Upper lobe of left lung (tissue), 6 donors: ENCODE measurements at regions not wholly inside any gene's neighbourhood (a gene's known extent, or its start where the extent isn't known, plus 50 kb on each side); places are given as distances from the start of the nearest gene placed in this dataset.

Source experiments
- ATAC-seq, 2 donors: fragments of 200-7000 bp; cut with Tn5 transposase; one replicate each; pipeline ENCODE4 v1.9.1; 2022; ENCODE audit warnings: mild to moderate bottlenecking in 2 of 2, moderate library complexity in 2 of 2; ENCODE audit not compliant: low FRiP score in 2 of 2
- DNase-seq, 2 donors: peaks; one replicate each; pipeline ENCODE4 v3.0.0-alpha.2; 2019 to 2020
- H3K27ac ChIP-seq, 4 donors: fragments of 200-600 bp; sonication (generic); one replicate each; pipeline ENCODE4 v1.5.1; 2016 to 2019
- H3K27me3 ChIP-seq, 4 donors: fragments of 200-600 bp; sonication (generic); one replicate each; pipeline ENCODE4 v1.5.1; 2017 to 2019
- H3K36me3 ChIP-seq, 4 donors: fragments of 200-600 bp; sonication (generic); one replicate each; pipeline ENCODE4 v1.5.1; 2016 to 2019
- H3K4me1 ChIP-seq, 4 donors: fragments of 200-600 bp; sonication (generic); one replicate each; pipeline ENCODE4 v1.5.1; 2018 to 2019
- H3K4me3 ChIP-seq, 4 donors: fragments of 200-600 bp; sonication (generic); one replicate each; pipeline ENCODE4 v1.5.1; 2017 to 2019; ENCODE audit warnings: mild to moderate bottlenecking in 2 of 4, moderate library complexity in 1 of 4
- H3K9me3 ChIP-seq, 4 donors: fragments of 200-600 bp; sonication (generic); one replicate each; pipeline ENCODE4 v1.5.1; 2018 to 2019
- EP300 ChIP-seq, 4 donors: sonication (generic); formaldehyde crosslinking; IDR thresholded peaks; one replicate each; pipeline ENCODE4 v1.5.1; 2017; ENCODE audit warnings: antibody characterized with exemption in 4 of 4, control low read depth in 2 of 4
- POLR2A ChIP-seq, 4 donors: fragments of 450-650 bp; IDR thresholded peaks; one replicate each; pipeline ENCODE4 v1.5.1; 2016 to 2017; ENCODE audit warnings: antibody characterized with exemption in 4 of 4, mild to moderate bottlenecking in 2 of 4
- POLR2AphosphoS5 ChIP-seq, 2 donors: sonication (generic); formaldehyde crosslinking; IDR thresholded peaks; one replicate each; pipeline ENCODE4 v1.5.1; 2017; ENCODE audit warnings: antibody characterized with exemption in 2 of 2
- WGBS, 2 donors: methylation state at CpG; one replicate each; pipeline ENCODE4 v1.1.5; 2017 to 2018; 5-methylcytosine and 5-hydroxymethylcytosine counted together
- TF ChIP-seq, protein P1 (sequence below), 6 experiments: fragments of 450-650 bp in 4 of 6; fragments of 200-600 bp in 2 of 6; sonication (generic) in 2 of 6; IDR thresholded peaks; one replicate each; pipeline ENCODE4 v1.5.1; 2016 to 2019; ENCODE audit warnings: antibody characterized with exemption in 6 of 6
- donor health status: DM: no; HTN: no; CAD: no; lungs with moderate emphysema.
- donor health status: DM: no; HTN: yes; CAD: no; lungs with severe emphysema.

GRCh38 chr20:61135968-61136367 is 116.1 kb upstream of the CDH4 start:
- DNase-seq (no peak), ATAC-seq (no peak)
- H3K4me1 ChIP-seq = no peaks in the 10 kb centered on the region
- no peaks in the 10 kb centered on the region for H3K27me3 ChIP-seq
- H3K9me3 ChIP-seq = no peaks in the 10 kb centered on the region
- TF ChIP-seq POLR2A (IDR thresholded peaks at IDR 0.05) = no peak
- no peak for TF ChIP-seq EP300 (IDR thresholded peaks at IDR 0.05)
- TF ChIP-seq, protein P1, sequence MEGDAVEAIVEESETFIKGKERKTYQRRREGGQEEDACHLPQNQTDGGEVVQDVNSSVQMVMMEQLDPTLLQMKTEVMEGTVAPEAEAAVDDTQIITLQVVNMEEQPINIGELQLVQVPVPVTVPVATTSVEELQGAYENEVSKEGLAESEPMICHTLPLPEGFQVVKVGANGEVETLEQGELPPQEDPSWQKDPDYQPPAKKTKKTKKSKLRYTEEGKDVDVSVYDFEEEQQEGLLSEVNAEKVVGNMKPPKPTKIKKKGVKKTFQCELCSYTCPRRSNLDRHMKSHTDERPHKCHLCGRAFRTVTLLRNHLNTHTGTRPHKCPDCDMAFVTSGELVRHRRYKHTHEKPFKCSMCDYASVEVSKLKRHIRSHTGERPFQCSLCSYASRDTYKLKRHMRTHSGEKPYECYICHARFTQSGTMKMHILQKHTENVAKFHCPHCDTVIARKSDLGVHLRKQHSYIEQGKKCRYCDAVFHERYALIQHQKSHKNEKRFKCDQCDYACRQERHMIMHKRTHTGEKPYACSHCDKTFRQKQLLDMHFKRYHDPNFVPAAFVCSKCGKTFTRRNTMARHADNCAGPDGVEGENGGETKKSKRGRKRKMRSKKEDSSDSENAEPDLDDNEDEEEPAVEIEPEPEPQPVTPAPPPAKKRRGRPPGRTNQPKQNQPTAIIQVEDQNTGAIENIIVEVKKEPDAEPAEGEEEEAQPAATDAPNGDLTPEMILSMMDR (IDR thresholded peaks at IDR 0.05) = no peak
- TF ChIP-seq POLR2AphosphoS5 (IDR thresholded peaks at IDR 0.05) = no peak
- no peaks in the 10 kb centered on the region for H3K36me3 ChIP-seq
- H3K4me3 ChIP-seq = no peak overlapping the region
- 23% methylated on average over 15 of the region's 15 CpGs; no CpG with 5 or more reads in 1 of the 2 donors for WGBS, 2 donors
- no peak overlapping the region for H3K27ac ChIP-seq

- DNase-seq (no peak), ATAC-seq (no peak)
- Histone ChIP-seq H3K27ac (no peak overlapping the region), H3K27me3 (no peaks in the 10 kb centered on the region), H3K36me3 (no peaks in the 10 kb centered on the region), H3K9me3 (no peaks in the 10 kb centered on the region), H3K4me3 (no peak overlapping the region), H3K4me1 (no peaks in the 10 kb centered on the region)
- TF ChIP-seq POLR2A (IDR thresholded peaks at IDR 0.05) (no peak), EP300 (IDR thresholded peaks at IDR 0.05) (no peak), POLR2AphosphoS5 (IDR thresholded peaks at IDR 0.05) (no peak)
- TF ChIP-seq, protein P1 (IDR thresholded peaks at IDR 0.05) = no peak
- 68 to 82% methylated on average over 5 of the region's 5 CpGs for WGBS, 2 donors
Observed at GRCh38 chr20:61138566-61138965, 113.5 kb upstream of the CDH4 start.

- no peak overlapping the region for H3K27ac ChIP-seq
- TF ChIP-seq, protein P1 (IDR thresholded peaks at IDR 0.05) = no peak
- TF ChIP-seq POLR2AphosphoS5 (IDR thresholded peaks at IDR 0.05) (no peak), EP300 (IDR thresholded peaks at IDR 0.05) (no peak), POLR2A (IDR thresholded peaks at IDR 0.05) (no peak)
- no peak overlapping the region for H3K4me3 ChIP-seq
- DNase-seq = no peak
- H3K27me3 ChIP-seq = no peaks in the 10 kb centered on the region
- no peaks in the 10 kb centered on the region for H3K9me3 ChIP-seq
- WGBS, 2 donors = 64 to 69% methylated on average over 4 of the region's 4 CpGs
- no peaks in the 10 kb centered on the region for H3K4me1 ChIP-seq
- no peaks in the 10 kb centered on the region for H3K36me3 ChIP-seq
- ATAC-seq = no peak
Observed at GRCh38 chr20:61139031-61139430, 113.0 kb upstream of the CDH4 start.

- Histone ChIP-seq H3K4me1 (no peaks in the 10 kb centered on the region), H3K27me3 (no peaks in the 10 kb centered on the region), H3K9me3 (no peaks in the 10 kb centered on the region), H3K36me3 (no peaks in the 10 kb centered on the region), H3K4me3 (no peak overlapping the region), H3K27ac (no peak overlapping the region)
- DNase-seq (no peak), ATAC-seq (no peak)
- WGBS, 2 donors = 88 to 92% methylated on average over 4 of the region's 4 CpGs
- TF ChIP-seq POLR2AphosphoS5 (IDR thresholded peaks at IDR 0.05) (no peak), EP300 (IDR thresholded peaks at IDR 0.05) (no peak), POLR2A (IDR thresholded peaks at IDR 0.05) (no peak)
- TF ChIP-seq, protein P1 (IDR thresholded peaks at IDR 0.05) = no peak
Observed at GRCh38 chr20:61140576-61140975, 111.5 kb upstream of the CDH4 start.

- Histone ChIP-seq H3K36me3 (no peaks in the 10 kb centered on the region), H3K4me1 (no peaks in the 10 kb centered on the region), H3K9me3 (no peaks in the 10 kb centered on the region), H3K27ac (no peak overlapping the region), H3K4me3 (no peak overlapping the region), H3K27me3 (no peaks in the 10 kb centered on the region)
- 59 to 63% methylated on average over 4 of the region's 4 CpGs for WGBS, 2 donors
- TF ChIP-seq EP300 (IDR thresholded peaks at IDR 0.05) (no peak), POLR2A (IDR thresholded peaks at IDR 0.05) (no peak), POLR2AphosphoS5 (IDR thresholded peaks at IDR 0.05) (no peak)
- TF ChIP-seq, protein P1 (IDR thresholded peaks at IDR 0.05) = no peak
- DNase-seq (no peak), ATAC-seq (no peak)
Observed at GRCh38 chr20:61146023-61146422, 106.0 kb upstream of the CDH4 start.
